Keratinocyte (primary cell): ENCODE measurements at regions not wholly inside any gene's neighbourhood (a gene's known extent, or its start where the extent isn't known, plus 50 kb on each side); places are given as distances from the start of the nearest gene placed in this dataset.

Experiments used
- DNase-seq: peaks from one replicate; pipeline ENCODE4 v3.0.0-alpha.2; 2011; ENCODE audit warnings: low read depth, missing footprints, low spot score
- FAIRE-seq: peaks from 2 replicates; lab custom pipeline; 2011; peaks lifted over from hg19 to GRCh38; lab: Jason Lieb, UNC
- H2AFZ ChIP-seq: 2 replicates; pipeline ENCODE4 v1.6.0; 2012; ENCODE audit warnings: low read length, control low read depth, inconsistent platforms; ENCODE audit not compliant: control insufficient read depth
- H3K27ac ChIP-seq: 2 replicates; pipeline ENCODE4 v1.5.1; 2011; ENCODE audit warnings: low read length; ENCODE audit not compliant: control insufficient read depth, insufficient read depth
- H3K27me3 ChIP-seq: 3 replicates; pipeline ENCODE4 v1.6.0; 2011; ENCODE audit warnings: low read length; ENCODE audit not compliant: control insufficient read depth, insufficient read depth; ENCODE audit errors: extremely low read depth
- H3K36me3 ChIP-seq, 2 experiments: 2 replicates in 1 of 2; 3 replicates in 1 of 2; pipeline ENCODE4 v1.5.1; 2011; ENCODE audit warnings: low read length in 2 of 2, mild to moderate bottlenecking in 1 of 2; ENCODE audit not compliant: control insufficient read depth in 2 of 2, insufficient read depth in 2 of 2; ENCODE audit errors: extremely low read depth in 1 of 2
- H3K4me1 ChIP-seq: 3 replicates; pipeline ENCODE4 v1.5.1; 2011; ENCODE audit warnings: low read length; ENCODE audit not compliant: control insufficient read depth, insufficient read depth; ENCODE audit errors: extremely low read depth
- H3K4me2 ChIP-seq: 3 replicates; pipeline ENCODE4 v1.6.0; 2011; ENCODE audit warnings: low read depth, low read length; ENCODE audit not compliant: control insufficient read depth, insufficient read depth; ENCODE audit errors: extremely low read depth
- H3K4me3 ChIP-seq, 3 experiments: fragments of 200-600 bp in 1 of 3; sonication (generic) in 1 of 3; 2 replicates in 2 of 3; 3 replicates in 1 of 3; pipeline ENCODE4 v1.5.1; 2011 to 2016; ENCODE audit warnings: low read length in 3 of 3, mild to moderate bottlenecking in 3 of 3, control low read depth in 2 of 3, inconsistent platforms in 1 of 3, low read depth in 1 of 3, mixed read lengths in 1 of 3, mixed run types in 1 of 3, moderate library complexity in 1 of 3; ENCODE audit not compliant: control insufficient read depth in 2 of 3, insufficient read depth in 2 of 3; ENCODE audit errors: extremely low read depth in 1 of 3
- H3K79me2 ChIP-seq: 2 replicates; pipeline ENCODE4 v1.6.0; 2012; ENCODE audit warnings: low read length; ENCODE audit not compliant: control insufficient read depth, insufficient read depth
- H3K9ac ChIP-seq: 3 replicates; pipeline ENCODE4 v1.6.0; 2011; ENCODE audit warnings: low read length; ENCODE audit not compliant: control insufficient read depth, insufficient read depth; ENCODE audit errors: extremely low read depth
- H3K9me1 ChIP-seq: 3 replicates; pipeline ENCODE4 v1.6.0; 2011; ENCODE audit warnings: low read length; ENCODE audit not compliant: control insufficient read depth, insufficient read depth; ENCODE audit errors: extremely low read depth
- H3K9me3 ChIP-seq: 2 replicates; pipeline ENCODE4 v1.5.1; 2012; ENCODE audit warnings: low read depth, low read length; ENCODE audit not compliant: control insufficient read depth
- H4K20me1 ChIP-seq: 3 replicates; pipeline ENCODE4 v1.6.0; 2011; ENCODE audit warnings: low read length; ENCODE audit not compliant: control insufficient read depth, insufficient read depth; ENCODE audit errors: extremely low read depth
- EZH2 ChIP-seq: IDR thresholded peaks from one replicate; pipeline ENCODE4 v1.6.1; 2012; ENCODE audit warnings: inconsistent platforms, mild to moderate bottlenecking, low read length, moderate library complexity
- dilution Hi-C: fragments of 300-500 bp; cut with MboI; formaldehyde crosslinking; loops from one replicate; pipeline ENCODE4 v1.7.0; 2020; ENCODE audit warnings: low sequenced_read_pairs; ENCODE audit not compliant: extremely low pct_ligation_motif_present
- TF ChIP-seq, protein P1 (sequence below), 3 experiments: IDR thresholded peaks in 1 of 3; conservative IDR thresholded peaks in 1 of 3; optimal IDR thresholded peaks in 1 of 3; 2 replicates in 2 of 3; 3 replicates in 1 of 3; pipeline versions ENCODE3 to v1.5.1; 2011; ENCODE audit warnings: low read length in 3 of 3, mild to moderate bottlenecking in 3 of 3, moderate library complexity in 2 of 3, control low read depth in 1 of 3, inconsistent platforms in 1 of 3; ENCODE audit not compliant: insufficient read depth in 2 of 3; ENCODE audit errors: extremely low read depth in 1 of 3

DNA sequence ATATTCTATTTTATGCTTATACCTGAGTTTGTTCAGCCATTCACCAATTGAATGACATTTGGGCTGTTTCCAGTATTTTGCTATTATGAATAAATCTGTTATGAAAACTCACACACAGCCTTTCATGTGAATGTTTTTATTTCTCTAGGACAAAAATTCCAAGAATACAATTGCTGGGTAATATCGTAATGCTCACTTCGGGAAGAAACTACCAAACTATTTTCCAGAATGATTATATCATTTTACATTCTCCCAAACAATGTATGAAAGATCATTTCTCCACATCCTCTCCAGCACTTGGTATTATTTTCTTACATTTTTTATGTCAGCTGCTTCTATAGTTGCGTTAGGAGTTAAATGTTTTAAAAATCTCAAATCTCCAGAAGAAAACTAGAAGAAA lies 58.3 kb upstream of the LHFPL2 start:
- Histone ChIP-seq H3K4me1 (peaks cover 10% of the 10 kb centered on the region), H3K9me3 (no peaks in the 10 kb centered on the region), H2AFZ (no peak overlapping the region), H3K36me3 (no peaks in the 10 kb centered on the region), H3K9ac (no peak overlapping the region), H3K27ac (no peak overlapping the region), H3K4me2 (no peak overlapping the region), H3K79me2 (no peaks in the 10 kb centered on the region), H3K27me3 (no peaks in the 10 kb centered on the region), H4K20me1 (no peaks in the 10 kb centered on the region), H3K4me3 (no peak overlapping the region), H3K9me1 (no peaks in the 10 kb centered on the region)
- no peak for FAIRE-seq
- dilution Hi-C loops = no loop called here
- TF ChIP-seq, protein P1, sequence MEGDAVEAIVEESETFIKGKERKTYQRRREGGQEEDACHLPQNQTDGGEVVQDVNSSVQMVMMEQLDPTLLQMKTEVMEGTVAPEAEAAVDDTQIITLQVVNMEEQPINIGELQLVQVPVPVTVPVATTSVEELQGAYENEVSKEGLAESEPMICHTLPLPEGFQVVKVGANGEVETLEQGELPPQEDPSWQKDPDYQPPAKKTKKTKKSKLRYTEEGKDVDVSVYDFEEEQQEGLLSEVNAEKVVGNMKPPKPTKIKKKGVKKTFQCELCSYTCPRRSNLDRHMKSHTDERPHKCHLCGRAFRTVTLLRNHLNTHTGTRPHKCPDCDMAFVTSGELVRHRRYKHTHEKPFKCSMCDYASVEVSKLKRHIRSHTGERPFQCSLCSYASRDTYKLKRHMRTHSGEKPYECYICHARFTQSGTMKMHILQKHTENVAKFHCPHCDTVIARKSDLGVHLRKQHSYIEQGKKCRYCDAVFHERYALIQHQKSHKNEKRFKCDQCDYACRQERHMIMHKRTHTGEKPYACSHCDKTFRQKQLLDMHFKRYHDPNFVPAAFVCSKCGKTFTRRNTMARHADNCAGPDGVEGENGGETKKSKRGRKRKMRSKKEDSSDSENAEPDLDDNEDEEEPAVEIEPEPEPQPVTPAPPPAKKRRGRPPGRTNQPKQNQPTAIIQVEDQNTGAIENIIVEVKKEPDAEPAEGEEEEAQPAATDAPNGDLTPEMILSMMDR (optimal IDR thresholded peaks at IDR 0.05 in 1 of 3, IDR thresholded peaks at IDR 0.05 in 1 of 3, conservative IDR thresholded peaks at IDR 0.05 in 1 of 3; ENCODE audit: extremely low read depth in 1 of 3, insufficient read depth in 2 of 3, low read length in 3 of 3) = no peak
- no peak for TF ChIP-seq EZH2
- no peak for DNase-seq

DNA sequence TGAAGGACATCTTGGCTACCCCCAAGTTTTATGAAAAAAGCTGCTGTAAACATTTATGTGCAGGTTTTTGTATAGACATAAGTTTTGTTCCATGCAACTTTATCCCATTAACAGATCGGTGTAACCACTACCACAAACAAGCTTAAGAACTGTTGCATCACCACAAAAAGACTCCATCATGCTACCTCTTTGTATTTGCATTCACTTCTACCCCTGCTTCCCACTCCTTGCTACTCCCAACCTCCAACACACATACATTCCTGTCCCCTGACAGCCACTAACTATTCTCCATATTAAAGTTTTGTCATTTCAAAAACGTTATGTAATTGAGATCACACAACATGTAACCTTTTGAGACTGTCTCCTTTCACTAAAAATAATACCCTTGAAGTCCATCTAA lies 57.8 kb upstream of the LHFPL2 start:
- FAIRE-seq = no peak
- no peak overlapping the region for H3K27ac ChIP-seq
- no peaks in the 10 kb centered on the region for H3K79me2 ChIP-seq
- H3K4me3 ChIP-seq = no peak overlapping the region
- dilution Hi-C loops = no loop called here
- DNase-seq = no peak
- H3K27me3 ChIP-seq = no peaks in the 10 kb centered on the region
- H3K4me1 ChIP-seq = peaks cover 10% of the 10 kb centered on the region
- H2AFZ ChIP-seq = no peak overlapping the region
- TF ChIP-seq, protein P1 (optimal IDR thresholded peaks at IDR 0.05 in 1 of 3, IDR thresholded peaks at IDR 0.05 in 1 of 3, conservative IDR thresholded peaks at IDR 0.05 in 1 of 3; ENCODE audit: extremely low read depth in 1 of 3, insufficient read depth in 2 of 3, low read length in 3 of 3) = no peak
- TF ChIP-seq EZH2 = no peak
- no peak overlapping the region for H3K4me2 ChIP-seq
- no peaks in the 10 kb centered on the region for H3K9me1 ChIP-seq
- no peaks in the 10 kb centered on the region for H3K9me3 ChIP-seq
- no peaks in the 10 kb centered on the region for H3K36me3 ChIP-seq
- no peaks in the 10 kb centered on the region for H4K20me1 ChIP-seq
- H3K9ac ChIP-seq = no peak overlapping the region
